Natural killer cell treated with Interleukin-12 subunit alpha and Interleukin-12 subunit beta and Interleukin-15 and Interleukin-18, amount 100 ng/mL, for 72 hours (primary cell): ENCODE measurements at regions not wholly inside any gene's neighbourhood (a gene's known extent, or its start where the extent isn't known, plus 50 kb on each side); places are given as distances from the start of the nearest gene placed in this dataset.
"Not testable (repeated sequence)": the region's sequence is repeated elsewhere in the genome, so short reads cannot be mapped to it uniquely, and the experiment has no call there.

Source experiments
- ATAC-seq, 2 donors: fragments of 150-1000 bp; cut with Tn5 transposase in 1 of 2; sonication (Bioruptor Pico), chemical (Tn5 transposase) in 1 of 2; 2 replicates each; pipeline ENCODE4 v1.10.0; 2021
- DNase-seq: peaks from one replicate; pipeline ENCODE4 v3.0.0; 2022; ENCODE audit warnings: low spot score
- H3K27ac Mint-ChIP-seq, 2 donors: 1 replicate in 1 of 2; 2 replicates in 1 of 2; pipeline ENCODE4 v1.8.0; 2022; ENCODE audit warnings: mixed read lengths in 2 of 2, mild to moderate bottlenecking in 1 of 2, moderate library complexity in 1 of 2
- H3K27me3 Mint-ChIP-seq, 2 donors: 1 replicate in 1 of 2; 2 replicates in 1 of 2; pipeline ENCODE4 v1.8.0; 2022; ENCODE audit warnings: mixed read lengths in 2 of 2
- H3K36me3 Mint-ChIP-seq: one replicate; pipeline ENCODE4 v1.8.0; 2022; ENCODE audit warnings: mixed read lengths
- H3K4me1 Mint-ChIP-seq, 2 donors: 1 replicate in 1 of 2; 2 replicates in 1 of 2; pipeline ENCODE4 v1.8.0; 2022; ENCODE audit warnings: low read depth in 2 of 2, mixed read lengths in 2 of 2, mild to moderate bottlenecking in 1 of 2
- H3K4me3 Mint-ChIP-seq: one replicate; pipeline ENCODE4 v1.8.0; 2022; ENCODE audit warnings: mixed read lengths
- H3K9me3 Mint-ChIP-seq: 2 replicates; pipeline ENCODE4 v1.8.0; 2022; ENCODE audit warnings: mixed read lengths

- no peak for ATAC-seq
- Mint-ChIP-seq H3K9me3 (no peaks in the 10 kb centered on the region), H3K27ac (no peak overlapping the region), H3K4me3 (no peak overlapping the region), H3K36me3 (no peaks in the 10 kb centered on the region), H3K4me1 (peaks cover 0 to 3% of the 10 kb centered on the region in 2 donors), H3K27me3 (peaks cover 4 to 13% of the 10 kb centered on the region in 2 donors)
- DNase-seq = no peak
These were observed 73.1 kb upstream of the COG2 start for GRCh38 chr1:230569201-230569600.

GRCh38 chr1:230568676-230569075 is 73.6 kb upstream of the COG2 start:
- ATAC-seq (no peak), DNase-seq (no peak)
- Mint-ChIP-seq H3K27ac (no peak overlapping the region), H3K4me3 (no peak overlapping the region), H3K4me1 (peaks cover 0 to 3% of the 10 kb centered on the region in 2 donors), H3K27me3 (peaks cover 8 to 16% of the 10 kb centered on the region in 2 donors), H3K9me3 (no peaks in the 10 kb centered on the region), H3K36me3 (no peaks in the 10 kb centered on the region)

- peak overlapping the region; percentile 4 for H3K4me3 Mint-ChIP-seq
- ATAC-seq (peak in 1 of 2 donors; percentile 38), DNase-seq (no peak)
- no peaks in the 10 kb centered on the region for H3K36me3 Mint-ChIP-seq
- H3K27ac Mint-ChIP-seq = no peak overlapping the region
- peaks cover 13 to 23% of the 10 kb centered on the region in 2 donors for H3K27me3 Mint-ChIP-seq
- no peaks in the 10 kb centered on the region for H3K9me3 Mint-ChIP-seq
- peaks cover 0 to 3% of the 10 kb centered on the region in 2 donors for H3K4me1 Mint-ChIP-seq
These were observed 74.3 kb upstream of the COG2 start for GRCh38 chr1:230568008-230568407.

GRCh38 chr1:230567221-230567575 is 75.1 kb upstream of the COG2 start:
- Mint-ChIP-seq H3K36me3 (no peaks in the 10 kb centered on the region), H3K4me3 (no peak overlapping the region), H3K9me3 (no peaks in the 10 kb centered on the region), H3K27me3 (peaks cover 15 to 26% of the 10 kb centered on the region in 2 donors), H3K27ac (no peak overlapping the region), H3K4me1 (peaks cover 0 to under 1% of the 10 kb centered on the region in 2 donors)
- ATAC-seq = no peak
- DNase-seq = no peak

GRCh38 chr1:230566532-230567220 is 75.6 kb upstream of the COG2 start:
- not testable (repeated sequence) for H3K9me3 Mint-ChIP-seq, H3K4me1 Mint-ChIP-seq, H3K4me3 Mint-ChIP-seq, DNase-seq, H3K36me3 Mint-ChIP-seq, ATAC-seq, H3K27ac Mint-ChIP-seq
- H3K27me3 Mint-ChIP-seq = peaks cover 16 to 26% of the 10 kb centered on the region in 2 donors

- H3K4me3 Mint-ChIP-seq = no peak overlapping the region
- no peaks in the 10 kb centered on the region for H3K4me1 Mint-ChIP-seq
- DNase-seq (no peak), ATAC-seq (no peak)
- H3K9me3 Mint-ChIP-seq = no peaks in the 10 kb centered on the region
- H3K36me3 Mint-ChIP-seq = no peaks in the 10 kb centered on the region
- H3K27ac Mint-ChIP-seq = no peak overlapping the region
- H3K27me3 Mint-ChIP-seq = peaks cover 23 to 26% of the 10 kb centered on the region in 2 donors
These were observed 77.1 kb upstream of the COG2 start for GRCh38 chr1:230565141-230565540.

GRCh38 chr1:230563591-230563990 is 78.7 kb upstream of the COG2 start:
- Mint-ChIP-seq H3K36me3 (no peaks in the 10 kb centered on the region), H3K4me1 (peaks cover 0 to 1% of the 10 kb centered on the region in 2 donors), H3K9me3 (no peaks in the 10 kb centered on the region), H3K4me3 (no peak overlapping the region), H3K27ac (no peak overlapping the region), H3K27me3 (peaks cover 25 to 29% of the 10 kb centered on the region in 2 donors)
- no peak for ATAC-seq
- no peak for DNase-seq

- no peak overlapping the region for H3K4me3 Mint-ChIP-seq
- ATAC-seq = no peak
- DNase-seq = no peak
- H3K36me3 Mint-ChIP-seq = no peaks in the 10 kb centered on the region
- H3K27ac Mint-ChIP-seq = no peak overlapping the region
- no peaks in the 10 kb centered on the region for H3K9me3 Mint-ChIP-seq
- H3K4me1 Mint-ChIP-seq = peaks cover 1 to 8% of the 10 kb centered on the region in 2 donors
- H3K27me3 Mint-ChIP-seq = peaks cover 35 to 36% of the 10 kb centered on the region in 2 donors
These were observed 80.7 kb upstream of the COG2 start for GRCh38 chr1:230561570-230561969.

- H3K27me3 Mint-ChIP-seq = peaks cover 33 to 34% of the 10 kb centered on the region in 2 donors
- no peaks in the 10 kb centered on the region for H3K9me3 Mint-ChIP-seq
- no peak overlapping the region for H3K27ac Mint-ChIP-seq
- no peak overlapping the region for H3K4me3 Mint-ChIP-seq
- H3K36me3 Mint-ChIP-seq = no peaks in the 10 kb centered on the region
- ATAC-seq (no peak), DNase-seq (no peak)
- peaks cover 10 to 20% of the 10 kb centered on the region in 2 donors for H3K4me1 Mint-ChIP-seq
These were observed 84.0 kb upstream of the COG2 start for GRCh38 chr1:230558324-230558723.

- ATAC-seq = peak; percentile 57 to 70
- Mint-ChIP-seq H3K4me1 (peaks cover 20 to 31% of the 10 kb centered on the region in 2 donors), H3K27me3 (peaks cover 26 to 45% of the 10 kb centered on the region in 2 donors), H3K9me3 (no peaks in the 10 kb centered on the region), H3K36me3 (no peaks in the 10 kb centered on the region), H3K27ac (peak overlapping the region; percentile 87 to 91), H3K4me3 (peak overlapping the region; percentile 82)
- DNase-seq = no peak
These were observed 85.8 kb upstream of the COG2 start for GRCh38 chr1:230556453-230556852.

GRCh38 chr1:230555814-230556213 is 86.5 kb upstream of the COG2 start:
- ATAC-seq (no peak), DNase-seq (no peak)
- Mint-ChIP-seq H3K27me3 (peaks cover 23 to 45% of the 10 kb centered on the region in 2 donors), H3K4me1 (peaks cover 24 to 31% of the 10 kb centered on the region in 2 donors), H3K36me3 (no peaks in the 10 kb centered on the region), H3K27ac (peak overlapping the region; percentile 87 to 91), H3K4me3 (peak overlapping the region; percentile 82), H3K9me3 (no peaks in the 10 kb centered on the region)

- H3K27ac Mint-ChIP-seq = peak overlapping the region in 1 of 2 donors; percentile 15
- H3K9me3 Mint-ChIP-seq = no peaks in the 10 kb centered on the region
- H3K27me3 Mint-ChIP-seq = peaks cover 9 to 36% of the 10 kb centered on the region in 2 donors
- no peaks in the 10 kb centered on the region for H3K36me3 Mint-ChIP-seq
- H3K4me3 Mint-ChIP-seq = no peak overlapping the region
- no peak for DNase-seq
- peaks cover 25 to 30% of the 10 kb centered on the region in 2 donors for H3K4me1 Mint-ChIP-seq
- ATAC-seq = no peak
These were observed 89.4 kb upstream of the COG2 start for GRCh38 chr1:230552880-230553279.

GRCh38 chr1:230550945-230551344 is 91.3 kb upstream of the COG2 start:
- not testable (repeated sequence) for H3K27ac Mint-ChIP-seq, ATAC-seq, H3K9me3 Mint-ChIP-seq, DNase-seq, H3K36me3 Mint-ChIP-seq
- H3K4me3 Mint-ChIP-seq = peak overlapping the region; percentile 2
- peaks cover 20 to 21% of the 10 kb centered on the region in 2 donors for H3K4me1 Mint-ChIP-seq
- peaks cover 10 to 30% of the 10 kb centered on the region in 2 donors for H3K27me3 Mint-ChIP-seq

GRCh38 chr1:230550428-230550827 is 91.9 kb upstream of the COG2 start:
- Mint-ChIP-seq H3K4me1 (peaks cover 16% of the 10 kb centered on the region in 2 donors), H3K4me3 (peak overlapping the region; percentile 2), H3K27ac (no peak overlapping the region), H3K9me3 (no peaks in the 10 kb centered on the region), H3K36me3 (no peaks in the 10 kb centered on the region), H3K27me3 (peaks cover 10 to 32% of the 10 kb centered on the region in 2 donors)
- DNase-seq = no peak
- peak; percentile 64 to 82 for ATAC-seq
